ENCODE measurements at regions not wholly inside any gene's neighbourhood (a gene's known extent, or its start where the extent isn't known, plus 50 kb on each side); places are given as distances from the start of the nearest gene placed in this dataset.

DNA sequence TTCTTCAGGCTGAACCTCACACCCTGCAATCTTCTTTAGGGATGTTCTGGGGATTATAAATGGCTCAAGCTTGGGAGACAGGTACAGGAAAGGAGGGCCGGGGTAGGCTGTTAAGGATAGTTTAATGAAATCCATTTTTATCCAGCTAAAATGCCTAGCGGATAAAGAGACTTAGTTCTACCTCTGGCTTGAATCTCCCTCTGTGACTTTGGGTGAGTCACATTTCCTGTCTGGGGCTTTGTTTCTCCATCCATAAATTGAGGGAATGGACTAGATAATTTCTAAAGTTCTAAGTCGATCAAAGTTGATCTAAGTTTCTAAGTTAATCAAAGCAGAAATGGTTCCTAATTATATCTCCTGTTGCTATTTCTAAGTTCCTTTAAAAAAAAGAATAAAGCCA lies 319.6 kb upstream of the E2F7 start:
- TF ChIP-seq ZFX (IDR thresholded peaks at IDR 0.05), result no peak
- TF ChIP-seq, protein P1, sequence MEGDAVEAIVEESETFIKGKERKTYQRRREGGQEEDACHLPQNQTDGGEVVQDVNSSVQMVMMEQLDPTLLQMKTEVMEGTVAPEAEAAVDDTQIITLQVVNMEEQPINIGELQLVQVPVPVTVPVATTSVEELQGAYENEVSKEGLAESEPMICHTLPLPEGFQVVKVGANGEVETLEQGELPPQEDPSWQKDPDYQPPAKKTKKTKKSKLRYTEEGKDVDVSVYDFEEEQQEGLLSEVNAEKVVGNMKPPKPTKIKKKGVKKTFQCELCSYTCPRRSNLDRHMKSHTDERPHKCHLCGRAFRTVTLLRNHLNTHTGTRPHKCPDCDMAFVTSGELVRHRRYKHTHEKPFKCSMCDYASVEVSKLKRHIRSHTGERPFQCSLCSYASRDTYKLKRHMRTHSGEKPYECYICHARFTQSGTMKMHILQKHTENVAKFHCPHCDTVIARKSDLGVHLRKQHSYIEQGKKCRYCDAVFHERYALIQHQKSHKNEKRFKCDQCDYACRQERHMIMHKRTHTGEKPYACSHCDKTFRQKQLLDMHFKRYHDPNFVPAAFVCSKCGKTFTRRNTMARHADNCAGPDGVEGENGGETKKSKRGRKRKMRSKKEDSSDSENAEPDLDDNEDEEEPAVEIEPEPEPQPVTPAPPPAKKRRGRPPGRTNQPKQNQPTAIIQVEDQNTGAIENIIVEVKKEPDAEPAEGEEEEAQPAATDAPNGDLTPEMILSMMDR (conservative IDR thresholded peaks at IDR 0.05), result no peak
- H3K27ac ChIP-seq, result no peak overlapping the region

DNA sequence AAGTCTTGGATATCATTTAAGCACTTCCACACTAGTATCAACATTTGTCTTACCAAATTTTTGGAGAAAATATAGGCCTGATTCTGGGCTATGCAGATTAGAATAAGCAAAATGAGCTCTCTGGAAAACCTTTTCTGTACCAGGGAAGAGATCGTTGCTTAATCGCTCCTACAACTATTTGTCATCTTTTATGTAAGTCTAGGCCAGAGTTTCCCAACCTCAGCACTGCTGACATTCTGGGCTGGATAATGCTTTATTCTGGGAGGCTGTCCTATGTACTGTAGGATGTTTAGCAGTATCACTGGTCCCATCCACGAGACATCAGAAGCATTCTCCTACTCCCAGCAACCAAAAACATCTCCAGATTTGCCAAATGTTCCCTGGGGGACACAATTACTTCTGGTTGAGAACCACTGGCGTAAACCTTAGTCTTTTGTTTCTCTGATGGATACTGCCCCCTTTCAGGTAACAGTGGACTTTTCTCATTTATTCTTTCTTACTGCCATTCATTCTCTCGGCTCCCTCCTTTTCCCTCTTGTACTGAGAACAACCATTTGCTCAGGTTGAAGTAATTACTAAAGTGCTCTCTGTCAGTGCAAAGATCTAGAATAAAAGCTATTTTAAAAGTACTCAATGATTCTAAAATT lies 316.9 kb upstream of the E2F7 start:
- no peak for TF ChIP-seq ZFX (IDR thresholded peaks at IDR 0.05)
- TF ChIP-seq, protein P1 (conservative IDR thresholded peaks at IDR 0.05), result no peak
- H3K27ac ChIP-seq, result no peak overlapping the region

DNA sequence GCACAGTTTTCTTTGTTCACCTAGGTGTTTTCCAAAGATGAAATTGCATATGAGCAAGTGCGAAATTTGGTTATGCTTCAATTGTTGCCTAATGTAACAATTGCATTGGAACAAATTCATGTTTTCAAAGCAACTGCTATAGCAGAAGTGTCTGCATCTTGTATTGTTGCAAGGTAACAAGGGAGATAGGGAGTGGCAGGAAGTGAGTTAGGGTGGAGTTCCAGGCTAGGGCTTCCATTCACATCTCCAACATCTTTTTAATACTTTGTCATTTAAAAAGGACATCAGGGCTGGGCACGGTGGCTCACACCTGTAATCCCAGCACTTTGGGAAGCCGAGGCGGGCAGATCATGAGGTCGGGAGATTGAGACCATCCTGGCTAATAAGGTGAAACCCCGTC lies 312.3 kb upstream of the E2F7 start:
- TF ChIP-seq, protein P1 (conservative IDR thresholded peaks at IDR 0.05), result no peak
- TF ChIP-seq ZFX (IDR thresholded peaks at IDR 0.05), result no peak

DNA sequence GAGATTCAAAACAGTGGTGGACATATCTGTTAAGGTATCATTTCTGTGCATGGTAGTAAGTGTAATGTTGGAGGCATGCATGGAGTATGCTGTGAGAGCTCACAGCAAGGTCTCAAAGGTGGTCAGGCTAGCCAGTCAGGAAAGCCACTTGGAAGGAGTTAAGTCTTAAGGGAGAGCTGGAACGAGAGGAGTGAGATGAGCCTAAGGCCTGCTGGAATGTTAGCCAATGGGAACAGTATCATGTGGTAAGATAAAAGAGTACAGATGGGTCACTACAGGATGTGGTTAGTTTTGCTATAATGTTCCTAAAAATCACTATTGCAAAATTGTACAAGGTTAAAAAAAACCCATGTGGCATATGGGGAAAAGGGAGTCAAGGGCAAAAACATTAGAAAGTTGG lies 311.7 kb upstream of the E2F7 start:
- TF ChIP-seq, protein P1 (conservative IDR thresholded peaks at IDR 0.05), result no peak
- TF ChIP-seq ZFX (IDR thresholded peaks at IDR 0.05), result no peak
- no peak overlapping the region for H3K27ac ChIP-seq

More for the DNA sequence above, 312.3 kb upstream of the E2F7 start:
- no peak overlapping the region for H3K27ac ChIP-seq

DNA sequence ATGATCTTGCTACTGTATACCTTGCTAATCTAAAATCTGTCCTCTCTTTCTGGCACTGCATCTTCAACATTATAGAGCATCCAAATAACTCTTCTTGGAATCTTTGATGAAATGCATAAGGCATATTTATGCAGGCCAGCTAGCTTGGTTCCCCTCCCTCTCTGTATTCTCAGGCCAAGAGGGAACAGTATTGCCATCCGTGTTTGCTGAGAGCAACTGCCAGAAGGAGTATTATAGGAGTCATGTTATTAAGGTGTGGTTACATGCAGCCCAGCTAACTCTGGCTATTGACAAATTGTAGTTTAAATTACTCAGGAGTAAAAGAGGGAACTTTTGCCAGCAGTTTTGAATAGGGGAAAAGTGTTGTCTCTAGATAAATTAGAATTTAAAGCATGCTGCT lies 309.3 kb upstream of the E2F7 start:
- no peak overlapping the region for H3K27ac ChIP-seq
- TF ChIP-seq ZFX (IDR thresholded peaks at IDR 0.05), result no peak
- TF ChIP-seq, protein P1 (conservative IDR thresholded peaks at IDR 0.05), result no peak

DNA sequence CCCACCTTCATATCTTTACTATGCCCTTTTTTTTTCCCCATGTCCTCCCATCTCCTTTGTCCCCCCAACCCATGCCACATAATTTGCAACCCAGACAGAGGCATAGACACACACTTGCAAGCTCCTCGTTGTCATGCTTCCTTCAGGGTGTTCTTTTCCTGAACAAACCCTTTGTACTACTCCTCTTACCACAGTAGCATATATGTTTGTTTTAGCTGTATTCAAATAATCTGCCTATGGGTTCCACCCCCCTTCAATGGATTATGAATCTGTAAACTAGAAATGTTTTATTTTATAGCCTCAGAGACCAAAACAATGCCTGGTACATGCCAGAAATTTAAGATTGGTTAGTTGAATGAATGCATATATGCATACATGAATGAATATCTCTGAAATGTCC lies 307.1 kb upstream of the E2F7 start:
- no peak overlapping the region for H3K27ac ChIP-seq
- TF ChIP-seq ZFX (IDR thresholded peaks at IDR 0.05), result no peak
- TF ChIP-seq, protein P1 (conservative IDR thresholded peaks at IDR 0.05), result no peak

DNA sequence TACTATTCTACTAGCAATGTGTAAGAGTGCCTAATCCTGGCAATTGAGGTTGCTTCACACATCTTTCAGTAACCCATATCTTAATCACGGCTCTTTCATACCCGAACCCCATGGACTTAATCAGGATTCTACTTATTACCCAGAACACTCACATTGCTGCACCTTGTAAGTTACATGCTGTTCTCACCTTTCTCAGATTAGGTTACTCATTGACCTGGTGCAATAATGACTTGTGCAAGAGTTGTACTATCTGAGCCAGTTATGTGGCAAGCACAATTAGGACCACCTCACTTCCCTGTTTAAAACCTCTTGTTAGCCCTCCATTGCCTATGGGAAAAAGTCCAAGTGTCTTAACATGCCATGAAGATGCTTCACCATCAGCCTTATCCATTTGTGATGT lies 306.7 kb upstream of the E2F7 start:
- TF ChIP-seq ZFX (IDR thresholded peaks at IDR 0.05), result no peak
- TF ChIP-seq, protein P1 (conservative IDR thresholded peaks at IDR 0.05), result no peak
- no peak overlapping the region for H3K27ac ChIP-seq
